ENCODE measurements at regions not wholly inside any gene's neighbourhood (a gene's known extent, or its start where the extent isn't known, plus 50 kb on each side); places are given as distances from the start of the nearest gene placed in this dataset.

DNA sequence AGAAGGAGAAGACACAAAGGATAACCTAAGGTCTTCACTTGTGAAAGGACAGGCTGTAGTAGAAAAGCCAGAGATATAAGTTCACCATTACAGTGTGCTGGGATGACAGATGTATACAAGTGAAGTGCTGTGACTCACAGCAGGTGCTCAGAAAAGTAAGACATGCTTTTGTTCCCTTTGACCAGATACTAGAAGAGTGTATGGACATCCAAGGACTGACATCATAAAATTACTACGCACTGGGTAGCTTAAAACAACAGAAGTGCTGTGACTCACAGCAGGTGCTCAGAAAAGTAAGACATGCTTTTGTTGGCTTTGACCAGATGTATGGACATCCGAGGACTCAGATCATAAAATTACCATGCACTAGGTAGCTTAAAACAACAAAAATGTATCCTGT lies 61.6 kb upstream of the BTC start:
- TF ChIP-seq, protein P1, sequence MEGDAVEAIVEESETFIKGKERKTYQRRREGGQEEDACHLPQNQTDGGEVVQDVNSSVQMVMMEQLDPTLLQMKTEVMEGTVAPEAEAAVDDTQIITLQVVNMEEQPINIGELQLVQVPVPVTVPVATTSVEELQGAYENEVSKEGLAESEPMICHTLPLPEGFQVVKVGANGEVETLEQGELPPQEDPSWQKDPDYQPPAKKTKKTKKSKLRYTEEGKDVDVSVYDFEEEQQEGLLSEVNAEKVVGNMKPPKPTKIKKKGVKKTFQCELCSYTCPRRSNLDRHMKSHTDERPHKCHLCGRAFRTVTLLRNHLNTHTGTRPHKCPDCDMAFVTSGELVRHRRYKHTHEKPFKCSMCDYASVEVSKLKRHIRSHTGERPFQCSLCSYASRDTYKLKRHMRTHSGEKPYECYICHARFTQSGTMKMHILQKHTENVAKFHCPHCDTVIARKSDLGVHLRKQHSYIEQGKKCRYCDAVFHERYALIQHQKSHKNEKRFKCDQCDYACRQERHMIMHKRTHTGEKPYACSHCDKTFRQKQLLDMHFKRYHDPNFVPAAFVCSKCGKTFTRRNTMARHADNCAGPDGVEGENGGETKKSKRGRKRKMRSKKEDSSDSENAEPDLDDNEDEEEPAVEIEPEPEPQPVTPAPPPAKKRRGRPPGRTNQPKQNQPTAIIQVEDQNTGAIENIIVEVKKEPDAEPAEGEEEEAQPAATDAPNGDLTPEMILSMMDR (IDR thresholded peaks at IDR 0.05): no peak
- ATAC-seq: no peak

DNA sequence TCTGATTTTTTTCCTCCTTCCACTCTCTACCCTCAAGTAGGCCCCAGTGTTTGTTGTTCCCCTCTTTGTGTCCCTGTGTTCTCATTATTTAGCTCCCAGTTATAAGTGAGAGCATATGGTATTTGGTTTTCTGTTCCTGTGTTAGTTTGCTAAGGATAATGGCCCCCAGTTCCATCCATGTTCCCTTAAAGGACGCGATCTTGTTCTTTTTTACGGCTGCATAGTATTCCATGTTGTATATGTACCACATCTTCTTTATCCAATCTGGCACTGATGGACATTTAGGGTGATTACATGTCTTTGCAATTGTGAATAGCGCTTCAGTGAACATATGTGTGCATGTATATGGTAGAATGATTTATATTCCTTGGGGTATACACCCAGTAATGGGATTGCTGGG lies 54.5 kb upstream of the BTC start:
- TF ChIP-seq, protein P1 (IDR thresholded peaks at IDR 0.05): no peak
- no peak for ATAC-seq
- H3K4me1 ChIP-seq (ENCODE audit: low read depth): no peaks in the 10 kb centered on the region
- H3K9me3 ChIP-seq: peaks cover 7% of the 10 kb centered on the region
- no peak for DNase-seq
- intact Hi-C loops (cut with DNase I, micrococcal nuclease): no loop called here
- no peaks in the 10 kb centered on the region for H3K36me3 ChIP-seq (ENCODE audit: low read depth)
- no peak overlapping the region for H3K4me3 ChIP-seq

More for the DNA sequence above, 61.6 kb upstream of the BTC start:
- Histone ChIP-seq H3K36me3 (ENCODE audit: low read depth) (no peaks in the 10 kb centered on the region), H3K9me3 (peaks cover 2% of the 10 kb centered on the region), H3K4me3 (no peak overlapping the region), H3K4me1 (ENCODE audit: low read depth) (no peaks in the 10 kb centered on the region)
- no peak for DNase-seq
- intact Hi-C loops (cut with DNase I, micrococcal nuclease): no loop called here

DNA sequence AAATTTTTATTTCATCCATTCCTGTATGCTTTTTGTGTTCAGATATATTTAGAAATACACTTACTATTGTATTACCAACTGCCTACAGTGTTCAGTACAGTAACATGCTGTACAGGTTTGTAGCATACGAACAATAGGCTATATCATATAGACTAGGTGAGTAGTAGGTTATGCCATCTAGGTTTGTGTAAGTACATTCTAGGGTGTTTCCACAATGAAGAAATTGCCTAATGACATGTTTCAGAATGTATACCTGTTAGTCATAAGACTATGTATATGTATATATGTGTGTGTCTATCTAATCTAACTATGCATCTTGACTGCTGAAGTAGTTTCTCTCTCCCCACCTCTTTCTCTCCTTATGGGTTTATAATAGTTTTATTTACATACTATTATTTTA lies 51.5 kb upstream of the BTC start:
- H3K4me3 ChIP-seq: no peak overlapping the region
- ATAC-seq (no peak), DNase-seq (no peak)
- TF ChIP-seq, protein P1 (IDR thresholded peaks at IDR 0.05): no peak
- H3K9me3 ChIP-seq: peaks cover 4% of the 10 kb centered on the region
- H3K4me1 ChIP-seq (ENCODE audit: low read depth): no peaks in the 10 kb centered on the region
- no peaks in the 10 kb centered on the region for H3K36me3 ChIP-seq (ENCODE audit: low read depth)
- intact Hi-C loops (cut with DNase I, micrococcal nuclease): no loop called here

Measured in mucosa of descending colon (tissue), 3 donors.